GM20431 (cell line): ENCODE measurements at regions not wholly inside any gene's neighbourhood (a gene's known extent, or its start where the extent isn't known, plus 50 kb on each side); places are given as distances from the start of the nearest gene placed in this dataset.

Source experiments
- in situ Hi-C: fragments of 300-500 bp; cut with MseI, MboI; formaldehyde crosslinking; loops from one replicate; pipeline ENCODE4 v1.15.0; 2020; ENCODE audit warnings: low sequenced_read_pairs; ENCODE audit not compliant: unreplicated experiment

DNA sequence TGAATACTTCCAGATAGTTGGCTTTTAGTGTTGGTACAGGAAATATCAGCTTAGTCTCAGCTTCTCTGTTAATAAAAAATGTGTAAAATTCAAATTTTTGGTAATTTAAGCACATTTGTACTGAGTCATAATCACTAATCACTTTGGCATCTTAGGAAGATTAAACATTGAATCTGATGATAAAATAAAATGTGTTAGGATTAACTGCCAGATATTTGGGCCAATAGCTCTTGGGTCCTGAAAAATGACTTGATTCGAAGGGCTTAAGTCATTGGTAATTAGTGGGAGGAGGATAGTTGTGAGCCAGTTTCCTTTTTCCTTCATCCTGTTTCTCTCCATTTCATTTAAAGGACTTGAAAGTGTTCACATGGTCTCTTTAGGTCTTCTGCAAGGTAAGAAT lies 426.1 kb downstream of the RFPL4B start:
- in situ Hi-C loops = no loop called here

- in situ Hi-C loops = no loop called here
These were observed 427.2 kb downstream of the RFPL4B start for GRCh38 chr6:112774319-112774718.

DNA sequence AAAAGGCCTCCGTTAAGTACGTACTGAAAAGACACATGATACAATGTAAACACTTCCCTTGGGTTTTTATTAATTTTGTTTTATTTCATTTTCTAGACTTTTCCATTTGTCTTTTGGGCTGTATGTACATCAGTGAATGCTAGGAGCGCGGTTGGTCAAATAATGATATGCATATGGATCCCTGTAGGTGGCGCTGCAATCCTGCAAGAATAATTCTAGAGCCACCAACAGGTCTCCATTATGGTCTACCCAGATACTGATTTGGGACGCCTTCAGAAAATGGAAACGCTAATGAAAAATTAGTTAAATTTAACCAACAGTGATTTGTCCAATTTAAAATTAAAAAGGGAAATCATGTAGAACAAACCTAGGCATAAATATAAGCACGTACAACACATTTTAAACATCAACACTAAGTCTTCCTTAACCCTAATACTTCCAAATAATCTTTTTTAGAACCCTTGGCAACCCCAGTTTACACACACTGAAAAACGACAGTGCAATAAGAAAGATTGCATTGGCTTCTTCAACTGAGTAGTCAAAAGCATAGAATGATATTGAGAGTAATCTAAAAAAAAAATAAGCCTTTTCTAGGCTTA lies 433.5 kb downstream of the RFPL4B start:
- in situ Hi-C loops = loop anchor here (25.0 kb wide), 1 partner anchor 1132 kb away; no protein-coding TSS in a partner anchor

GRCh38 chr6:112781241-112781640 lies 434.1 kb downstream of the RFPL4B start:
- in situ Hi-C loops = loop anchor here (25.0 kb wide), 1 partner anchor 1131 kb away; no protein-coding TSS in a partner anchor

GRCh38 chr6:112785408-112785807 lies 438.3 kb downstream of the RFPL4B start:
- in situ Hi-C loops = loop anchor here (25.0 kb wide), 1 partner anchor 1127 kb away; no protein-coding TSS in a partner anchor

DNA sequence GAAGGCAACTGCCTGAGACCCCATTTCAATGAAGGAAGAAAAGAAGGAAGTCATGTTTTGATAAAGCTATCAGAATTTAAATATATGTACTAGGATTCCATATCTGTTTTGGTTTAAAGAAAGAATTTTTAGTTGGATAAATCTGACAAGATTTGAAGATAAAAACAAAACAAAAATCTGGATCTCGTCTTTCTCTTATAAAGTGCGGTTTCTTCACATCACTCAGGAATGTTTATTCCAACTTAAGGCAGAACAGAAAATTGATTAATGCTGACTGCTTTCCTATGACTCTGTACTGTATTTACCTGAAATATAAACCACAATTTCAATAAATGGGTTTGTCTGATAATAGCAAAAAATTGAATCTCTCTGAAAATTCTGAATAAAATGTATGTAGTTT lies 439.7 kb downstream of the RFPL4B start:
- in situ Hi-C loops = loop anchor here (25.0 kb wide), 1 partner anchor 1126 kb away; no protein-coding TSS in a partner anchor

GRCh38 chr6:112787371-112787770 lies 440.2 kb downstream of the RFPL4B start:
- in situ Hi-C loops = loop anchor here (25.0 kb wide), 1 partner anchor 1125 kb away; no protein-coding TSS in a partner anchor

GRCh38 chr6:112795316-112795715 lies 448.2 kb downstream of the RFPL4B start:
- in situ Hi-C loops = loop anchor here (25.0 kb wide), 1 partner anchor 1117 kb away; no protein-coding TSS in a partner anchor

GRCh38 chr6:112796712-112797111 lies 449.6 kb downstream of the RFPL4B start:
- in situ Hi-C loops = loop anchor here (25.0 kb wide), 1 partner anchor 1116 kb away; no protein-coding TSS in a partner anchor

DNA sequence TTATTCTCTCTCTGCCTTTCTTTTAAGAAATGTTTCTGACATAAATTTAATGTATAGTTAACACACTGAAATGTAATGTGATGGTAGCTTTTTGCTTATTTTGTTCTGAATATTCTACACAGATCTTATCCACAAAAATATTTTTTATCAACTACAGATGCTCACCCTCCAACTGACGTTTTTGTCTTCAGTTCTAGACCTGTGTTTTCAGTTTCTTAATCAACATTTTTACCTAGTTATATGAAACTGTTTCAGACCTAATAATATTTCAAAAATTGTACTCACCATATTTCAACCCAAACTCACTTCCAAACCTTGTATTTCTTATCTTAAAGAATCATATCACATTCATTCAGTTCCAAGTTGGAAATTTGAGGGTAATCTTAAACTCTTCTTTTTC lies 452.8 kb downstream of the RFPL4B start:
- in situ Hi-C loops = loop anchor here (25.0 kb wide), 1 partner anchor 1112 kb away; no protein-coding TSS in a partner anchor

GRCh38 chr6:112800439-112800838 lies 453.3 kb downstream of the RFPL4B start:
- in situ Hi-C loops = no loop called here

GRCh38 chr6:112800916-112801315 lies 453.8 kb downstream of the RFPL4B start:
- in situ Hi-C loops = no loop called here

GRCh38 chr6:112801468-112802080 lies 454.4 kb downstream of the RFPL4B start:
- in situ Hi-C loops = no loop called here

DNA sequence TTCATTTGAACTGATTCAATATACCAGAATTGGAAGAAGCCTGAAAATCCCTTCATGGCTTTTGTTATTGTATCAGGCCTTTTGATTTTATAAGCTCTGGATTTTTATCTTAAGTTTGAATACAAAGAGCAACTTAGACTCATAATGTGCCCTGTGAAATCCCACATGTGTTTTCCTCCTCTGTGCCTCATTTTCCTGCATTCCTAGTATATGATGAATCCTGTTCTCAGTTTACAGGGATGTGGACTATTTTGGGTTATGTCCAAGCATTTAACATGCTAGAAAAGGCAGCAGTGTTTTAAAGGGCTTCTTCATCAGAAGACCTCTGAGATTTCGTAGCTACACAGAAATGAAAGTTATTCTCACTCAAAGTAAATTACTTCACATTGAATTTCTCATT lies 455.0 kb downstream of the RFPL4B start:
- in situ Hi-C loops = no loop called here

DNA sequence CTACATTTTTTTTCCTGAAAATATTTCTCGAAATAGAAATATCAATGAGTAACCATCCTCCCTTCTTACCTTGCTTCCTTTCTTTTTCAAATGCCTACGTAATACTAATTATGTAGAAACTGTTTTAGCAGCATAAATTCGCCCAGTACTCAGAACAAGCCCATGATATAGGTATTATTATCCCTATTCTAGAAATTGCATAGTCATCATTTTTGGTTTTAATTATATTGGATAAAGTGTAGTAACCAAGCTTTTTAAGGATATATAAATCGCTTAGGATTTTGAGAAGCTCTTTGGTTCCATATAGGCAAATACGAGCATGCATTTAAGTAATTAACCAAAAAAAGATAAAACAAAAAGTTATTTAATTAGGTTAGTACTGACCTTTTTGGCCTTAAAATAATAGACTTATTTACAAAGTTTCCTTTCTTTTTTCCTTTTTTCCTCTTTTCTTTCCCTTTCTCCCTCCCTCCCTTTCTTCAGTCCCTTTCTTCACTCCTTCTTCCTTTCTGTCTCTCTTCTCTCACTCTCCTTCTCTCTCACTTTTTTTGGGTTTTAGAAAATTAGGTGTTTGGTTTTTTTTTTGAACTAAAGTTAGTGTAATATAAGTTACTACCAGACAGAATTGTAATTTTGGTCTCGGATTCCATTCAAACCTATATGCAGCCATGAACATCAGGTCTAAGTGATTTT lies 457.7 kb downstream of the RFPL4B start:
- in situ Hi-C loops = no loop called here

- in situ Hi-C loops = no loop called here
These were observed 459.2 kb downstream of the RFPL4B start for GRCh38 chr6:112806163-112806865.

DNA sequence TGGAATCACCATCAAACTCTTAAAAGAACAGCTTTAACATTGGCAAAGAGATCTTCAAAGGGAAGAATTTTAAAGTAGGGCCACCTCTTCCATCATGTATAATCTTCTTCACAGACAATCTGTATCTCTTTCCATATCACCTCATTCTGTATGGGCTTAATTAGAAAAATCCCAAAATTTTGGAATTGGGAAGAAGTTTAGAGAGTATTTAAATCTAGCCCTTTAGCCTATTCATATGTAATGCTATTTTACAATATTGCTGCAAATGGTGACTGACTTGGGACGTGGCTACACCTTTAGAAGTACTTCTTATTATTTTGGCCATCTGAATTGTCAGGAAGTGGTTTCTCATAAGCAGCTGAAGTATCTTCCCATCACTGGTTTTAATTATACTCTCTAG lies 474.3 kb downstream of the RFPL4B start:
- in situ Hi-C loops = no loop called here

GRCh38 chr6:112822769-112823168 lies 475.6 kb downstream of the RFPL4B start:
- in situ Hi-C loops = no loop called here

DNA sequence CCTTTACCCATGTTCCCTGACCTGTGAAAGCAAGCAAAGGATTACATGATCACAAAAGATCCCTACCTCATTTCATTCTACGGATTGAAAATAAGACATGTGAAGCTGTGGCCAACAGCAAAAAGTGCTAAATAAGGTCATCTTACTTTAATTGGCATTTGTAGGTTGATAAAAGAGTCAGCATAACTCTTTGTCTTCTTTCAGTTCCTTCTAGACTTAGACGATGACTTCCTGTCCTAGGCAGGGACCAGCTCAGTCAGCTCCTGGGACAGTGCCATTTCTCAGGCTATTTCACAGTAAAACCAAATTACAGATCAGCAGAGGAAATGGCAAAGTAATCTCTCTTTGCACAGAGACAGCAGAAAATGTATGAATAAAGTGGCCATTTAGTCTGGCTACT lies 480.7 kb downstream of the RFPL4B start:
- in situ Hi-C loops = no loop called here

- in situ Hi-C loops = no loop called here
These were observed 483.9 kb downstream of the RFPL4B start for GRCh38 chr6:112831022-112831421.
